HG03378 (cell line): ENCODE measurements at regions not wholly inside any gene's neighbourhood (a gene's known extent, or its start where the extent isn't known, plus 50 kb on each side); places are given as distances from the start of the nearest gene placed in this dataset.

Experiments used
- ATAC-seq: cut with Tn5 transposase; IDR thresholded peaks from one replicate; pipeline ENCODE4 v1.9.1; 2021; ENCODE audit warnings: mild to moderate bottlenecking, moderate library complexity; ENCODE audit not compliant: unreplicated experiment

GRCh38 chr2:163877316-163877715 lies 141.5 kb upstream of the FIGN start:
- no peak for ATAC-seq

GRCh38 chr2:163863073-163863472 lies 127.3 kb upstream of the FIGN start:
- no peak for ATAC-seq

DNA sequence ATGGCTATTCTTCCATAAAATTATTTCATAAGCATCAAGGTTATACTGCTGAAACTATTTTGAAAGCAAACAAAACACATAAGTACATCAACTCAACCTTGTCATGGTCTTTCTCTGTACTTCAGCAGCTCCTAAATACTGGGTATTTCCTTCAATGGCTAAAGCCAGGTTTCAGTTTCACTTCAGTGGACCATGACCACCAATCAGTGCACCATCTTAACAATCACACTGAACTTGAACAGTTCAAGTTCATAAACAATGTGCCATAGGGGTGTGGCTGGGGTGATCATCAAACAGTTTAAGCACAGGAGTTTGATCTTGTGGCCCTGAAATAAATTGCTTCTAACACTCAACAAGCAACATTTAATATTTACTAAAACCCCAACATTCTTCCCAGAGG lies 124.1 kb upstream of the FIGN start:
- ATAC-seq = no peak

- no peak for ATAC-seq
These were observed 121.1 kb upstream of the FIGN start for GRCh38 chr2:163856941-163857340.

- ATAC-seq = no peak
These were observed 116.8 kb upstream of the FIGN start for GRCh38 chr2:163852616-163853015.

GRCh38 chr2:163849756-163850435 lies 114.1 kb upstream of the FIGN start:
- ATAC-seq = no peak

- no peak for ATAC-seq
These were observed 103.1 kb upstream of the FIGN start for GRCh38 chr2:163838890-163839289.

- no peak for ATAC-seq
These were observed 100.4 kb upstream of the FIGN start for GRCh38 chr2:163836167-163836566.

- ATAC-seq = no peak
These were observed 99.0 kb upstream of the FIGN start for GRCh38 chr2:163834841-163835240.

GRCh38 chr2:163834221-163834620 lies 98.4 kb upstream of the FIGN start:
- ATAC-seq = no peak

DNA sequence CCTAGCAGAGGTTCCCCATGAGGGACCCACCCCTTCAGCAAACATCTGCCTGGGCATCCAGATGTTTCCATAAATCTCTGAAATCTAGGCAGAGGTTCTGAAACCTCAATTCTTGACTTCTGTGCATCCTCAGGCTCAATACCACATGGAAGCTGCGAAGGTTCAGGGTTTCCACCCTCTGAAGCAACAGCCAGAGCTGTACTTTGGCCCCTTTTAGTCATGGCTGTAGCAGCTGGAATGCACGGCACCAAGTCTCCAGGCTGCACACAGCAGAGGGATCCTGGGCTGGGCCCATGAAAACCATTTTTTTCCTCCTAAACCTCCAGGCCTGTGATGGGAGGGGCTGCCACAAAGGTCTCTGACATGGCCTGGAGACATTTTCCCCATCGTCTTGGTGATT lies 93.0 kb upstream of the FIGN start:
- ATAC-seq = no peak

- no peak for ATAC-seq
These were observed 86.2 kb upstream of the FIGN start for GRCh38 chr2:163822033-163822432.

DNA sequence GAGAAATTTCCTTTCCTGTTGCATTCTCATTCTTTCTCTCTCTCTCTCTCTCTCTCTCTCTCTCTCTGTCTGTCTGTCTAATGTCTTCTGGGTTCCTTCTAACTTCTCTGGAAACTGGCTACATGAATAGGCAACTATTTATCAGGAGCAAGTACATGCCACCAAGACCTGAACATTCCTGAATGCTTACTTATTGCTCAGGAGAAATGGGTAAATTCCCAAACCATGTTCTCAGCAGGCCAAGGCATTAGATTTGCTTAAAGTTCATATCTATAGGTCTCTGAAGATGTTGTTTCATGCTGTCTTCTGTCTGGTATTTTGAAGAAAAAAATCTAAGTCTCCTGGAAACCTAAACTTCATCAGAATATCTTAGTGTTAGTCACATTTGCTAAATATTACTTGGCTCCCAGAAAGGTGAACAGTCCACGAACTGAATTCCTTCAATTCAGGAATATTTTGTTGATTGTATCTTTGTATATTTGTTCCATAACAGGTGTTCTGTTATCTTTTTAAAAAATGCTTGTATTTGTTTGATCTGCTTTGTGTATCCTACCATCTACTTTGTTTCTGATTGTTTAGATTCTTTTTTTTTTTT lies 77.2 kb upstream of the FIGN start:
- ATAC-seq = no peak

- ATAC-seq = no peak
These were observed 72.6 kb upstream of the FIGN start for GRCh38 chr2:163808406-163808805.

- ATAC-seq = no peak
These were observed 66.5 kb upstream of the FIGN start for GRCh38 chr2:163802284-163802683.

- ATAC-seq = no peak
These were observed 65.7 kb upstream of the FIGN start for GRCh38 chr2:163801486-163801885.

DNA sequence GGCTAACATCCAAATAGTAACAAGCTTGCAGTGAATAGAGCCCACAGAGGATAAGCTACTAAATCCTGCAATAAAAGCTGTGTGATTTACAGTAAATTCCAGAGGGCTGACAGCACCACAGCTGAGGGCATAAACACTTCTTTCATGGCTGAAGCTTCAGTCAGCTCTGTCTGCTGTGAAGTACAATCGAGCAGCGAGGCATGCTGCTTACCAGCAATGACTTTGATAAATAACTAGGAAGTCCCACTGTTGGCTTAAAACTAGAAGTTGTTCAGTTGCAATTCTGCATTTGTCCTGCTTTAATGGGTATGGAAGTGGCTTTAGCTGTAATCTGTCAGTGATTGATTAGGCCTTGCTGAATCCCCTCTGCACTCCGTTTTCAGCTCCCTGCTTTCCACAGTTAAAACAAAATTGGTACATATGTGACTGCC lies 65.2 kb upstream of the FIGN start:
- ATAC-seq = no peak

- no peak for ATAC-seq
These were observed 64.0 kb upstream of the FIGN start for GRCh38 chr2:163799807-163800206.

DNA sequence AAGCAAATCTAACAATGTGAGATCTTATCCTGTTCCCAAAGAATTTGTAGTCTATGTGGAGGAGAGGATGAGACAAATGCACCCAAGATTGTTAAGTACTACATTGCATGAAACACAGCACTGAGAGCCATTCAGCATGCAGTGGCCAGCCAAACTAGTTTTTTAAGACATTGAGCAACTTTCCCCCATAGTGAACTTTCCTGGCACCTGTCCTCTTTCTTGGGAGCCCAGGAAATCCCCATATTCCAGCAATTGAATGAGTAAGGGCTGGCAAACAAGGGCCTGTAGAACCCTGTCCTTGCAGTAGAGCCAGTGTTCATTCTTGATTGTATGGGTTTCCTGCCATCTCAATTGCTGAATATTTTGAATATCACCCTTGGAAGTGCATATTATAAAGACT lies 58.8 kb upstream of the FIGN start:
- ATAC-seq = no peak
